NCI-H2227 (cell line): ENCODE measurements at regions not wholly inside any gene's neighbourhood (a gene's known extent, or its start where the extent isn't known, plus 50 kb on each side); places are given as distances from the start of the nearest gene placed in this dataset.
A peak's percentile ranks its signal among the peaks of the same experiment; 100 is the strongest.

Source experiments
- DNase-seq: peaks from one replicate; lab custom pipeline; 2025; ENCODE audit not compliant: unreplicated experiment; lab: John Stamatoyannopoulos, UW

GRCh38 chr3:131151-131888 is 65.2 kb upstream of the CHL1 start:
- peak; percentile 57 for DNase-seq

- DNase-seq, result no peak
These were observed 64.2 kb upstream of the CHL1 start for GRCh38 chr3:132378-132777.

GRCh38 chr3:132904-133303 is 63.7 kb upstream of the CHL1 start:
- DNase-seq, result no peak

GRCh38 chr3:140748-141330 is 55.7 kb upstream of the CHL1 start:
- DNase-seq, result no peak
